PC-3 (cell line): ENCODE measurements at regions not wholly inside any gene's neighbourhood (a gene's known extent, or its start where the extent isn't known, plus 50 kb on each side); places are given as distances from the start of the nearest gene placed in this dataset.

Experiments
- ATAC-seq: fragments of 200-7000 bp; cut with Tn5 transposase; 2 replicates; pipeline ENCODE4 v1.9.1; 2020; ENCODE audit warnings: mild to moderate bottlenecking, moderate library complexity
- BruUV-seq: library from RNA; stranded (reverse); fragments of 400-500 nt; replicated peaks from 2 replicates; lab custom pipeline; 2021; lab: Mats Ljungman, UMichigan
- CTCF ChIA-PET: fragments of 300-600 bp; sonication (Branson Sonifier 250); formaldehyde crosslinking; loops from one replicate; lab custom pipeline; 2022; ENCODE audit warnings: antibody characterized with exemption; lab: Charles Lee
- POLR2A ChIA-PET: fragments of 300-600 bp; sonication (Branson Sonifier 250); formaldehyde crosslinking; loops from one replicate; lab custom pipeline; 2022; ENCODE audit warnings: antibody characterized with exemption; ENCODE audit not compliant: unreplicated experiment; lab: Charles Lee
- DNase-seq: peaks from one replicate; pipeline ENCODE4 v3.0.0-alpha.2; 2015
- H2AFZ ChIP-seq: fragments of 300-600 bp; sonication (generic); 2 replicates; pipeline ENCODE4 v1.6.0; 2016; ENCODE audit warnings: antibody characterized with exemption, low read length
- H3F3A ChIP-seq: fragments of 300-600 bp; sonication (generic); one replicate; pipeline ENCODE4 v1.6.0; 2017; ENCODE audit warnings: antibody characterized with exemption, low read length, control low read depth, mild to moderate bottlenecking; ENCODE audit not compliant: unreplicated experiment
- H3K27ac ChIP-seq: fragments of 300-600 bp; sonication (generic); 2 replicates; pipeline ENCODE4 v1.5.1; 2016; ENCODE audit warnings: mild to moderate bottlenecking, low read length
- H3K27me3 ChIP-seq: fragments of 300-600 bp; sonication (generic); 2 replicates; pipeline ENCODE4 v1.6.1; 2016; ENCODE audit warnings: low read length, mixed read lengths
- H3K36me3 ChIP-seq: fragments of 300-600 bp; sonication (generic); 2 replicates; pipeline ENCODE4 v1.6.1; 2016; ENCODE audit warnings: low read depth, mixed run types, low read length, mixed read lengths
- H3K4me1 ChIP-seq: fragments of 300-600 bp; sonication (generic); 2 replicates; pipeline ENCODE4 v1.5.1; 2016; ENCODE audit warnings: low read length; ENCODE audit not compliant: insufficient read depth
- H3K4me2 ChIP-seq: fragments of 300-600 bp; sonication (generic); 2 replicates; pipeline ENCODE4 v1.6.0; 2016; ENCODE audit warnings: low read length
- H3K4me3 ChIP-seq: fragments of 300-600 bp; sonication (generic); 2 replicates; pipeline ENCODE4 v1.5.1; 2016; ENCODE audit warnings: mild to moderate bottlenecking, low read length, mixed read lengths
- H3K79me2 ChIP-seq: fragments of 300-600 bp; sonication (generic); 2 replicates; pipeline ENCODE4 v1.6.1; 2017; ENCODE audit warnings: low read length, mixed read lengths
- H3K9ac ChIP-seq: fragments of 300-600 bp; sonication (generic); 2 replicates; pipeline ENCODE4 v1.6.0; 2016; ENCODE audit warnings: mild to moderate bottlenecking, low read length
- H3K9me2 ChIP-seq: fragments of 300-600 bp; sonication (generic); replicated peaks from 2 replicates; pipeline ENCODE4 v1.6.1; 2016; ENCODE audit warnings: mixed run types, low read length, mixed read lengths
- H3K9me3 ChIP-seq: fragments of 300-600 bp; sonication (generic); 2 replicates; pipeline ENCODE4 v1.6.1; 2016; ENCODE audit warnings: low read length, mixed read lengths
- H4K20me1 ChIP-seq: fragments of 300-600 bp; sonication (generic); 2 replicates; pipeline ENCODE4 v1.6.1; 2016; ENCODE audit warnings: low read length, mixed read lengths
- CTCF ChIP-seq: fragments of 300-600 bp; sonication (generic); conservative IDR thresholded peaks from 2 replicates; pipeline ENCODE4 v1.5.1; 2017; ENCODE audit warnings: antibody characterized with exemption, low read depth, mild to moderate bottlenecking, low read length
- EZH2 ChIP-seq: fragments of 300-600 bp; sonication (generic); IDR thresholded peaks from one replicate; pipeline ENCODE4 v1.6.1; 2017; ENCODE audit warnings: antibody characterized with exemption, mild to moderate bottlenecking, low read length; ENCODE audit not compliant: unreplicated experiment
- EZH2phosphoT487 ChIP-seq: fragments of 300-600 bp; sonication (generic); IDR thresholded peaks from 2 replicates; pipeline ENCODE4 v1.6.1; 2018; ENCODE audit warnings: mild to moderate bottlenecking, antibody characterized with exemption, low read length, borderline replicate concordance
- intact Hi-C: fragments of 100-400 bp; cut with micrococcal nuclease; formaldehyde crosslinking; loops from 2 replicates; pipeline ENCODE4 v1.9.0; 2023

- H4K20me1 ChIP-seq = no peaks in the 10 kb centered on the region
- H3K36me3 ChIP-seq = no peaks in the 10 kb centered on the region
- H3F3A ChIP-seq = no peaks in the 10 kb centered on the region
- no peak overlapping the region for H3K9ac ChIP-seq
- no peaks in the 10 kb centered on the region for H3K27me3 ChIP-seq
- ChIA-PET POLR2A (no interaction called here), CTCF (interaction anchor here (0.6 kb wide), 1 partner anchor 53 kb away, joined by 4 read pairs; no protein-coding TSS in a partner anchor)
- H2AFZ ChIP-seq = no peak overlapping the region
- TF ChIP-seq EZH2phosphoT487 = no peak
- no peak for TF ChIP-seq CTCF
- no peak for TF ChIP-seq EZH2
- no peaks in the 10 kb centered on the region for H3K9me2 ChIP-seq
- no peaks in the 10 kb centered on the region for H3K79me2 ChIP-seq
- no peak overlapping the region for H3K27ac ChIP-seq
- DNase-seq = no peak
- ATAC-seq = no peak
- peaks cover 40% of the 10 kb centered on the region for H3K4me1 ChIP-seq
- no peak overlapping the region for H3K4me3 ChIP-seq
- H3K9me3 ChIP-seq = no peaks in the 10 kb centered on the region
- intact Hi-C loops = loop anchor here (10.0 kb wide), 2 partner anchors 279 to 449 kb away; no protein-coding TSS in a partner anchor
- BruUV-seq = no TSS peak
- H3K4me2 ChIP-seq = no peak overlapping the region
Measured at GRCh38 chr20:48293671-48294070, 508.4 kb upstream of the SULF2 start.

GRCh38 chr20:48292806-48293205 is 507.5 kb upstream of the SULF2 start:
- no peaks in the 10 kb centered on the region for H3K36me3 ChIP-seq
- TF ChIP-seq EZH2phosphoT487 (no peak), CTCF (no peak), EZH2 (no peak)
- no peak overlapping the region for H3K9ac ChIP-seq
- no peak overlapping the region for H3K4me3 ChIP-seq
- peaks cover 36% of the 10 kb centered on the region for H3K4me1 ChIP-seq
- no TSS peak for BruUV-seq
- H3K27me3 ChIP-seq = no peaks in the 10 kb centered on the region
- no peaks in the 10 kb centered on the region for H4K20me1 ChIP-seq
- no peak for ATAC-seq
- 0 out of 2 replicates have a peak overlapping the region, but pooled peaks have one; percentile 7 for H3K4me2 ChIP-seq
- H3F3A ChIP-seq = no peaks in the 10 kb centered on the region
- no peaks in the 10 kb centered on the region for H3K79me2 ChIP-seq
- POLR2A ChIA-PET = no interaction called here
- H3K27ac ChIP-seq = no peak overlapping the region
- H3K9me3 ChIP-seq = no peaks in the 10 kb centered on the region
- no peaks in the 10 kb centered on the region for H3K9me2 ChIP-seq
- intact Hi-C loops = loop anchor here (10.0 kb wide), 2 partner anchors 278 to 448 kb away; no protein-coding TSS in a partner anchor
- CTCF ChIA-PET = no interaction called here
- DNase-seq = peak; percentile 60
- H2AFZ ChIP-seq = no peak overlapping the region

GRCh38 chr20:48291896-48292295 is 506.6 kb upstream of the SULF2 start:
- no peaks in the 10 kb centered on the region for H3K36me3 ChIP-seq
- H3K27ac ChIP-seq = no peak overlapping the region
- no peaks in the 10 kb centered on the region for H3K27me3 ChIP-seq
- no peaks in the 10 kb centered on the region for H3K79me2 ChIP-seq
- H3F3A ChIP-seq = no peaks in the 10 kb centered on the region
- H3K4me3 ChIP-seq = no peak overlapping the region
- H3K4me2 ChIP-seq = no peak overlapping the region
- no peaks in the 10 kb centered on the region for H3K9me2 ChIP-seq
- no peak overlapping the region for H3K9ac ChIP-seq
- H2AFZ ChIP-seq = no peak overlapping the region
- ChIA-PET POLR2A (no interaction called here), CTCF (no interaction called here)
- intact Hi-C loops = loop anchor here (10.0 kb wide), 2 partner anchors 277 to 447 kb away; no protein-coding TSS in a partner anchor
- ATAC-seq (no peak), DNase-seq (no peak)
- no TSS peak for BruUV-seq
- no peaks in the 10 kb centered on the region for H4K20me1 ChIP-seq
- no peaks in the 10 kb centered on the region for H3K9me3 ChIP-seq
- H3K4me1 ChIP-seq = peaks cover 36% of the 10 kb centered on the region
- no peak for TF ChIP-seq CTCF
- TF ChIP-seq EZH2phosphoT487 = no peak
- TF ChIP-seq EZH2 = no peak
